ENCODE measurements at regions not wholly inside any gene's neighbourhood (a gene's known extent, or its start where the extent isn't known, plus 50 kb on each side); places are given as distances from the start of the nearest gene placed in this dataset.
"Not testable (repeated sequence)": the region's sequence is repeated elsewhere in the genome, so short reads cannot be mapped to it uniquely, and the experiment has no call there.

- no peak overlapping the region for H3K4me3 ChIP-seq
- no peak overlapping the region for H3K27ac ChIP-seq
Observed at GRCh38 chr1:239128541-239128940, 257.8 kb upstream of the CHRM3 start.

- H3K27ac ChIP-seq = no peak overlapping the region
- no peak overlapping the region for H3K4me3 ChIP-seq
Observed at GRCh38 chr1:239126884-239127283, 259.5 kb upstream of the CHRM3 start.

GRCh38 chr1:239125893-239126292, 260.5 kb upstream of the CHRM3 start:
- H3K27ac ChIP-seq = no peak overlapping the region
- no peak overlapping the region for H3K4me3 ChIP-seq

GRCh38 chr1:239125027-239125426, 261.3 kb upstream of the CHRM3 start:
- no peak overlapping the region for H3K27ac ChIP-seq
- H3K4me3 ChIP-seq = no peak overlapping the region

- no peak overlapping the region for H3K27ac ChIP-seq
- no peak overlapping the region for H3K4me3 ChIP-seq
Observed at GRCh38 chr1:239123260-239123659, 263.1 kb upstream of the CHRM3 start.

- no peak overlapping the region for H3K4me3 ChIP-seq
- H3K27ac ChIP-seq = no peak overlapping the region
Observed at GRCh38 chr1:239112101-239112935, 274.1 kb upstream of the CHRM3 start.

GRCh38 chr1:239107676-239108075, 278.7 kb upstream of the CHRM3 start:
- Histone ChIP-seq H3K27ac (no peak overlapping the region), H3K4me3 (no peak overlapping the region)

- not testable (repeated sequence) for H3K27ac ChIP-seq, H3K4me3 ChIP-seq
Observed at GRCh38 chr1:239106689-239107088, 279.7 kb upstream of the CHRM3 start.

GRCh38 chr1:239098400-239099037, 287.8 kb upstream of the CHRM3 start:
- H3K27ac ChIP-seq = no peak overlapping the region
- H3K4me3 ChIP-seq = no peak overlapping the region

- no peak overlapping the region for H3K27ac ChIP-seq
- H3K4me3 ChIP-seq = no peak overlapping the region
Observed at GRCh38 chr1:239091537-239091936, 294.8 kb upstream of the CHRM3 start.

- Histone ChIP-seq H3K4me3 (no peak overlapping the region), H3K27ac (no peak overlapping the region)
Observed at GRCh38 chr1:239084459-239085080, 301.8 kb upstream of the CHRM3 start.

- H3K27ac ChIP-seq, H3K4me3 ChIP-seq: not testable (repeated sequence)
Observed at GRCh38 chr1:239081947-239082346, 304.4 kb upstream of the CHRM3 start.

GRCh38 chr1:239067480-239067879, 318.9 kb upstream of the CHRM3 start:
- Histone ChIP-seq H3K4me3 (no peak overlapping the region), H3K27ac (no peak overlapping the region)

GRCh38 chr1:239067058-239067457, 319.3 kb upstream of the CHRM3 start:
- H3K4me3 ChIP-seq = no peak overlapping the region
- no peak overlapping the region for H3K27ac ChIP-seq

- no peak overlapping the region for H3K4me3 ChIP-seq
- no peak overlapping the region for H3K27ac ChIP-seq
Observed at GRCh38 chr1:239061770-239062169, 324.6 kb upstream of the CHRM3 start.

- no peak overlapping the region for H3K27ac ChIP-seq
- no peak overlapping the region for H3K4me3 ChIP-seq
Observed at GRCh38 chr1:239058190-239058589, 328.2 kb upstream of the CHRM3 start.

- no peak overlapping the region for H3K4me3 ChIP-seq
Observed at GRCh38 chr1:239056940-239057339, 329.4 kb upstream of the CHRM3 start.

GRCh38 chr1:239053279-239053678, 333.1 kb upstream of the CHRM3 start:
- Histone ChIP-seq H3K27ac (no peak overlapping the region), H3K4me3 (no peak overlapping the region)

More at GRCh38 chr1:239056940-239057339, 329.4 kb upstream of the CHRM3 start:
- H3K27ac ChIP-seq = no peak overlapping the region

- H3K4me3 ChIP-seq = no peak overlapping the region
- H3K27ac ChIP-seq = no peak overlapping the region
Observed at GRCh38 chr1:239049571-239049970, 336.8 kb upstream of the CHRM3 start.

GRCh38 chr1:239044829-239045228, 341.5 kb upstream of the CHRM3 start:
- Histone ChIP-seq H3K4me3 (no peak overlapping the region), H3K27ac (no peak overlapping the region)

- Histone ChIP-seq H3K27ac (no peak overlapping the region), H3K4me3 (no peak overlapping the region)
Observed at GRCh38 chr1:239040523-239040922, 345.8 kb upstream of the CHRM3 start.

All from skin epidermis (tissue), 12 donors.